ENCODE measurements at regions not wholly inside any gene's neighbourhood (a gene's known extent, or its start where the extent isn't known, plus 50 kb on each side); places are given as distances from the start of the nearest gene placed in this dataset.

DNA sequence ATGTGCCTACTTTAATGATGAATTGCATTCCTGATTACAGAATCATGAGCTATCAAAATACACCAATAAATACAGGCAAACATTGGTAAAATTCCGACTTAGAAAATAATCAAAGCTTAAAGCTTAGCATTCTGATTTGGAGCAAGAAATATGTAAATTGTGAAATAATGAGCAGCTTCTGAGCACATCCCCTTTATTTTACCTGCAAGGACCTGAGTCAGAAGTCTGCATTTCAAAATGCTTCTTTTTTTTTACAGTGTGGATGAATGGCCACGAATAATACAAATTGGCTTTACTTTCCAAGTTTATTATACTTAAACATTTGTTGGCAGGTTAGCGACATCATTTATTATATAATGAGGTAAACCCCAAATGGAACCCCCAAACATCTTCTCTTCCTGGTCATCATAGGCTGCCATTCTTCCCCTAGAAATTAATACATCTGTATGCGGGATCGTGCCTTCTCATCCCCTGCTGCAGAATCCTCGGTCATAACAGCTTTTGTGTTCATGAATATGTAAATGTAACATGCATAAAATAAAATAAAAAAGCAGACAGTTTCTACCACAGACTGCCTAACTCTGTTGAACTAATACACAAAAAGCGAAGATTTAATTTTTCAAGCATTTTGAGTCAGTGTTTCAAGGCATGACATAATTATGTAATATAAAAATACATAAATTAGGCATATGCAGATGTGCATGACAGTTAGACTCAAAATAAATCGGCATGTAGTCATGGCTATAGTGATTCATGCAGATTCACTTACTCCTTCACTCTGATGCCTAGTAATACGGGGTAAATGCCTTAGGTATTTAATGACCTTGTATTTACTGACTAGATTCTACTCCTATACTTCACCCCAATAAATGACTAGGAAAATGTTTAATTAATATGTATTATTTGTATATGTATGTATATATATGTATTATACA is 339.7 kb downstream of the USP25 start:
- DNase-seq (ENCODE audit: low read depth), result peak; percentile 71
- no peak overlapping the region for H3K4me3 ChIP-seq (ENCODE audit: control insufficient read depth, low read depth, low read length)
- TF ChIP-seq, protein P1, sequence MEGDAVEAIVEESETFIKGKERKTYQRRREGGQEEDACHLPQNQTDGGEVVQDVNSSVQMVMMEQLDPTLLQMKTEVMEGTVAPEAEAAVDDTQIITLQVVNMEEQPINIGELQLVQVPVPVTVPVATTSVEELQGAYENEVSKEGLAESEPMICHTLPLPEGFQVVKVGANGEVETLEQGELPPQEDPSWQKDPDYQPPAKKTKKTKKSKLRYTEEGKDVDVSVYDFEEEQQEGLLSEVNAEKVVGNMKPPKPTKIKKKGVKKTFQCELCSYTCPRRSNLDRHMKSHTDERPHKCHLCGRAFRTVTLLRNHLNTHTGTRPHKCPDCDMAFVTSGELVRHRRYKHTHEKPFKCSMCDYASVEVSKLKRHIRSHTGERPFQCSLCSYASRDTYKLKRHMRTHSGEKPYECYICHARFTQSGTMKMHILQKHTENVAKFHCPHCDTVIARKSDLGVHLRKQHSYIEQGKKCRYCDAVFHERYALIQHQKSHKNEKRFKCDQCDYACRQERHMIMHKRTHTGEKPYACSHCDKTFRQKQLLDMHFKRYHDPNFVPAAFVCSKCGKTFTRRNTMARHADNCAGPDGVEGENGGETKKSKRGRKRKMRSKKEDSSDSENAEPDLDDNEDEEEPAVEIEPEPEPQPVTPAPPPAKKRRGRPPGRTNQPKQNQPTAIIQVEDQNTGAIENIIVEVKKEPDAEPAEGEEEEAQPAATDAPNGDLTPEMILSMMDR (conservative IDR thresholded peaks at IDR 0.05; ENCODE audit: control insufficient read depth, insufficient read depth, low read depth, low read length), result no peak

DNA sequence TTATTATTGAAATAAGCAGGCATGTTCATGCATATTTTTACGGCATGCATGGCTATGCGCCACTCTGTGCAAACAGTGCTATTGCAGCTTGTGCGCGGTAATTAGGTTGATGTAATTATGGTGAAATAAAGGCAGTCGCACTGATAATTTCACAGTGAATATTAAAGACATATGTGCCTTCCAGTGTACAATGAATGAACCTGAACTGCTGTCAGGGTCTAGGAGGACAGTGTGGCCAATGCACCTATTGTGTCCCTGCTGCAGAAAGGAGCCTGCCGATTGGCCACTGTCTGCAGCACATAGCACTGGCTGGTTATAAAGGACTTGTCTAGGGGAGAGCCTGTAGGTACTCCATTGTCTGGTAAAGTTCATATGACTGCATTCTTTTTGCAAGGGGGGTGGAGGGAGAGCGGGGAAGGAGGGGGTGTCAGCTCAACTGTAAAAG is 340.4 kb downstream of the USP25 start:
- DNase-seq (ENCODE audit: low read depth), result peak; percentile 48
- TF ChIP-seq, protein P1 (conservative IDR thresholded peaks at IDR 0.05; ENCODE audit: control insufficient read depth, insufficient read depth, low read depth, low read length), result peak; percentile 41
- peak overlapping the region; percentile 50 for H3K4me3 ChIP-seq (ENCODE audit: control insufficient read depth, low read depth, low read length)

DNA sequence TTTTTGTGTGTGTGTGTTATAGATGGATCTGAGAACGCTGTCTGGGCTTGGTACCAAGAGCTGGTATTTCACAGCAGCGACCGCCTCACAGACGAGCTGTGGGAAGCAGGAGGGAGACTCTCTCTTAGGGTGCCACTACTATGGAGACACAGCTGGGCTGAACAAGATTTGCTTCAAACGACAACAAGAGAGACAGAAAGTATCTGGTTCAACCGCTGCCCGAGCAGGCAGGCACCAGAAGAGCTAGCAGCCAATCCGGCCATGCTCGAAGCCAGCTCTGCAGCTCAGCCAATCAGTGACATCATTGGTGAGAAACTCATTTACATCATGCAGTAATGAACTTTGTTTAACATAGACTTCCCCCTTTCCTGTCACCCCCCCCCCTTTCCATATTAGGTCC is 341.3 kb downstream of the USP25 start:
- TF ChIP-seq, protein P1 (conservative IDR thresholded peaks at IDR 0.05; ENCODE audit: control insufficient read depth, insufficient read depth, low read depth, low read length), result no peak
- DNase-seq (ENCODE audit: low read depth), result peak; percentile 69
- H3K4me3 ChIP-seq (ENCODE audit: control insufficient read depth, low read depth, low read length), result peak overlapping the region; percentile 50

GRCh38 chr21:16071761-16072160 is 342.0 kb downstream of the USP25 start:
- no peak for DNase-seq (ENCODE audit: low read depth)
- TF ChIP-seq, protein P1 (conservative IDR thresholded peaks at IDR 0.05; ENCODE audit: control insufficient read depth, insufficient read depth, low read depth, low read length), result no peak
- H3K4me3 ChIP-seq (ENCODE audit: control insufficient read depth, low read depth, low read length), result peak overlapping the region; percentile 50

DNA sequence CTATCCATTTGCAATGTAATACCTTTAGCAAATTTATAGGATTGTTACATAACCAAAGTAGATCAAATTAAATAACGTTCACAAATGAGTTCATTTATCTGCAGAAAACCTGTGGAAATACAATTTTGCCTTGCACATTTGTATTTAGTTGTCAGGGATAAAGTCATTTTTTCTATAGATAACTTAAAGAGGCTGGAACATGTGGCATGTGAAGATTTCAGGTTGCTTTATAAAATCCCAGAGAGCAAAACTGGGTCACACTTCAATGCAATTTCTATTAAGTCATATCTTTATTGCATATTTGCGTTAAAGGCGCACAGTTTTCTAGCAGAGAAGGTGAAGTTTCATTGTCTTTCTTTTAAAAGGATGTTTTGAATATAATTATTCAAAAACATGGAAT is 342.4 kb downstream of the USP25 start:
- H3K4me3 ChIP-seq (ENCODE audit: control insufficient read depth, low read depth, low read length), result peak overlapping the region; percentile 50
- DNase-seq (ENCODE audit: low read depth), result peak; percentile 34
- TF ChIP-seq, protein P1 (conservative IDR thresholded peaks at IDR 0.05; ENCODE audit: control insufficient read depth, insufficient read depth, low read depth, low read length), result no peak

DNA sequence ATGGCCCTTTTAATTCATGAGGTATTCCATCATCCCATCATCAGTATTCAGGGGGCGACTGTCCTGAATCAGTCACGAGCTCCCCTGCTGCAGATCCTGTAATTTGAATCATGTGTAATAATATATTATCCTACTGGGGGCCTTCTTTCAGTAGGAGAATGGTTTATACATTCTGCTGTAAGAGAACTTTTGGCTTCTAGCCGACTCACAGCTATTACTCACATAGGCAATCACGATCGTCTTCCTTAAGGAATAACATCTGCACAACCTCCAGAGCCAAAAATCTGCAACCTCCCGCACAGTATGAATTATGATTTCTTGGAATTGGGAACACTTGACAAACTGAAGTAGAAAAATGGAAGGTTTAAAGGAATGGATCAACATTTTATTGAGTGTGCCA is 343.0 kb downstream of the USP25 start:
- H3K4me3 ChIP-seq (ENCODE audit: control insufficient read depth, low read depth, low read length), result peak overlapping the region; percentile 29
- TF ChIP-seq, protein P1 (conservative IDR thresholded peaks at IDR 0.05; ENCODE audit: control insufficient read depth, insufficient read depth, low read depth, low read length), result no peak
- DNase-seq (ENCODE audit: low read depth), result peak; percentile 99

All from fibroblast of mammary gland (primary cell).